MV-4-11 (cell line): ENCODE measurements at regions not wholly inside any gene's neighbourhood (a gene's known extent, or its start where the extent isn't known, plus 50 kb on each side); places are given as distances from the start of the nearest gene placed in this dataset.

ENCODE experiments used
- DNase-seq: peaks from one replicate; lab custom pipeline; 2025; lab: John Stamatoyannopoulos, UW

- no peak for DNase-seq
Measured at GRCh38 chr4:163419074-163419473, 54.5 kb downstream of the TKTL2 start.

DNA sequence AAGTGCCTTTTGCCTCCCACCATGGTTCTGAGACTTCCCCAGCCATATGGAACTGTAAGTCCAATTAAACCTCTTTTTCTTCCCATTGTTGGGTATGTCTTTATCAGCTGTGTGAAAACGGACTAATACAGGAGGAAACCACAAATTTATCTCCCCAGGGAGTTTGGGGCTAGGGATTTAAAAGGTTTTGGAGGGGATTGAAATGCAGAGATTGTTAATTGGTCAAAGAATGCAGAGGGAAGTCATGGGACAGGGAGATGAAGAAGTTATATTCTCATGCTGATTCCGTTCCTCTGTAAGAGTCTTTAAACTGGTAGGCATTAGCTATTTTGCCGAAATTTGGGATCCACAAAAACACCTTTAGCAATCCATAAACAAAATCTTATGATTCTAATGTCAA lies 57.9 kb downstream of the TKTL2 start:
- no peak for DNase-seq

GRCh38 chr4:163414275-163414674 lies 59.3 kb downstream of the TKTL2 start:
- DNase-seq, result no peak

GRCh38 chr4:163404580-163404979 lies 60.9 kb downstream of the NPY5R start:
- peak; percentile 9 for DNase-seq

GRCh38 chr4:163404080-163404479 lies 60.4 kb downstream of the NPY5R start:
- DNase-seq, result no peak
